Suppressor macrophage treated with lipopolysaccharide for 4 hours (primary cell): ENCODE measurements at regions not wholly inside any gene's neighbourhood (a gene's known extent, or its start where the extent isn't known, plus 50 kb on each side); places are given as distances from the start of the nearest gene placed in this dataset.
"Not testable (repeated sequence)": the region's sequence is repeated elsewhere in the genome, so short reads cannot be mapped to it uniquely, and the experiment has no call there.

ENCODE experiments used
- DNase-seq: peaks from one replicate; pipeline ENCODE4 v3.0.0-alpha.2; 2020

GRCh38 chr20:29883514-29884219, 1373.8 kb upstream of the DEFB115 start:
- DNase-seq = not testable (repeated sequence)

- not testable (repeated sequence) for DNase-seq
Measured at GRCh38 chr20:29884322-29884721, 1373.1 kb upstream of the DEFB115 start.

- not testable (repeated sequence) for DNase-seq
Measured at GRCh38 chr20:29885282-29886185, 1371.9 kb upstream of the DEFB115 start.

DNA sequence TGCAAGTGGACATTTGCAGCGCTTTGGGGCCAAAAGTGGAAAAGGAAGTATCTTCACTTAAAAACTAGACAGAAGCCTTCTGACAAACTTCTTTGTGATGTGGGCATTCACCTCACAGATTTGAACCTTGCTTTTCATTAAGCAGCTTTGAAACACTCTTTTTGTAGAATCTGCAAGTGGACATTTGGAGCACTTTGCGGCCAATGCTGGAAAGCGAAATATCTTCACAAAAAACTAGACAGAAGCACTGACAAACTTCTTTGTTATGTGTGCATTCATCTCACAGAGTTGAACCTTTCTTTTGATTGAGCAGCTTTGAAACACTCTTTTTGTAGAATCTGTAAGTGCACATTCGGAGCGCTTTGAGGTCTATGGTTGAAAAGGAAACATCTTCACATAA, 1365.9 kb upstream of the DEFB115 start:
- DNase-seq = not testable (repeated sequence)
